ENCODE measurements at regions not wholly inside any gene's neighbourhood (a gene's known extent, or its start where the extent isn't known, plus 50 kb on each side); places are given as distances from the start of the nearest gene placed in this dataset.
"Not testable (repeated sequence)": the region's sequence is repeated elsewhere in the genome, so short reads cannot be mapped to it uniquely, and the experiment has no call there.

GRCh38 chr9:25850803-25851202 is 172.6 kb upstream of the TUSC1 start:
- no peak for DNase-seq

DNA sequence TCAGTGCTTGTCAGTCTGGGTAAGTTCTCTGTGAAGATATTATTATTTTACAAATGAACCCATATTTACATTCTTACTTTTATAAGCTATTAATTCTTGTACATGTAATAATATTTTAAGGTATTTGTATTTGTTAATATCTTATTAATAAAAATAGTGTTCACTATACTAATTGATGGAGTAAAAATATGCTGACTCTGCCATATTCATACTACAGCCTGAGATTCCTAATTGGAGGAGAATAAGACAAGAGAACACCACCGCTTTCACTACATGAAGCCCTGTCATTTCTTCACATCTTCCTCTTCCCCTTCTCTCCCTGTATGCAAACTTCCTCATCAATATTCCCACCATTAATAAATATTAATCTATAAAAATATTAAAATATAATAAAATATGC is 167.6 kb upstream of the TUSC1 start:
- no peak for DNase-seq

DNA sequence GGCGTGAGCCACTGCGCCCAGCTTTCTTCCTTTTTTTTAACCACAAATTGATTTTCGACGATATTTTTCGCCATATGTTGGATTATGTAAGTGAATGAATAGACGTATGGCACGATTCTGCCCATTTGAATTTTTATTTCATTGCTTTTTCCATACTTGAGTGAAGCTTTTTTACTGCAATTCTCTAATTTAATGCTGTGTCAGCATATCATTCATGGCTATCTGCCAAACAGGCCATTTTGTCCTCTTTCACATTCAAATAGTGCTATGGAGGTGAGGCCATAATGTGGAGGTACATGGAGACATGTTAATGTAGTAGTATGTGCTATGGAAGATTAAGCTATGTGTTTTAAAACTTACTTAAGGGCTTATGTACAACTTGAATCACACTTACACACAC is 152.1 kb upstream of the TUSC1 start:
- DNase-seq, result no peak

DNA sequence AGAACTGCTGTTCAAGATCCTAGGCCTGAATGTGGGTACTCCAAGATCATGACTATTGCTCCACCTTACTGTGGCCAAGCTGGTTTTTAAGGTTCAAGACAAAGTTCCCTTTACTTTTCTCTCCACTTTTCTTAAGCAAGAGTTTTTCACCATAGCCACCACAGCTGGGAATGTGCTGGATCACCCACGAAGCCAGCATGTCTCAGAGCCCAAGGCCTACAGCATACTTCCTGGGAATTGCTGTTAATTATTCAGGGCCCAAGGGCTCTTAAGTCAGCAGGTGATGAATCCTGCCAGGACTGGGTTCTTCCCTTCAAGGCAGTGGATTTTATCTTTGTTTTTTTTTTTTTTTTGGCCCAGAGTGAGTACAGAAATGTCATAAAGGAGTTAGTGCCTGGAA is 149.4 kb upstream of the TUSC1 start:
- no peak for DNase-seq

DNA sequence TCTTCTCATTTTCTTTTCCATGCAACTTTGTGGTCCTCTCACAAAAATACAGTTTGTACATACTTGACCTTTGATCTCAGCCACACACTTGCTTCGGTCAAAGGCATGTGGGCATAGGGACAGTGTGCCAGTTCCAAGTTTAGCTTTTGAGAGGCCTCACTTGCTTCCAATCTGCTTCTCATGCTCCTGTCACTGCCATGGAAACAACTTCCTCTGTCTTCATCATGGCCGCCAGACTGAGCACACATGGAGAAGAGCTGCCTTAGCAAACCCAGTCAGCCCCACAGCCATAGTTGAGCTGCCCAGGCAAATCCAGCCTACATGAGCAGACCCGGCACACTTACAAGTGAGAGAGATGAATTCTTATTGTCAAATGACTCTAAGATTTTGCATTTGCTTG is 138.2 kb upstream of the TUSC1 start:
- no peak for DNase-seq

DNA sequence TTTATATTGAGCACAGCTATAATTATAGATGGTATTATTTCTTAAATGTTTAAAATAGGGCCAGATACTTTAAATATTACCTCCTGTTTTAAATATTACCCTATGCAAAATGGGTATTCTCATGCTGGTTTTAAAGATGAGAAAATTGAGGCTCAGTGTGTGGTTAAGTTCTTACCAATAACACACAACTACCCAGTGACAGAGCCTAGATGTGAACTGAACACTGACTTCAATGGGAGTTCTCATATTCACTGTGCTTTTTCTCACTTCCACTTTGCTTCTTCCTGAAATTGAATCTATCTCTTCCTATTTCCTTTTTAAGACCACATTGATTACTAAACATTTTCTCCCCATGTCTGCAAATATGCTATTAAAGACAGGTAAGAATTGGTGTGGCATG is 135.8 kb upstream of the TUSC1 start:
- no peak for DNase-seq

- DNase-seq, result no peak
Measured at GRCh38 chr9:25813478-25813877, 135.2 kb upstream of the TUSC1 start.

- no peak for DNase-seq
Measured at GRCh38 chr9:25808554-25808953, 130.3 kb upstream of the TUSC1 start.

- DNase-seq, result no peak
Measured at GRCh38 chr9:25804856-25805255, 126.6 kb upstream of the TUSC1 start.

- DNase-seq, result not testable (repeated sequence)
Measured at GRCh38 chr9:25801989-25802388, 123.7 kb upstream of the TUSC1 start.

- DNase-seq, result no peak
Measured at GRCh38 chr9:25773805-25774204, 95.6 kb upstream of the TUSC1 start.

DNA sequence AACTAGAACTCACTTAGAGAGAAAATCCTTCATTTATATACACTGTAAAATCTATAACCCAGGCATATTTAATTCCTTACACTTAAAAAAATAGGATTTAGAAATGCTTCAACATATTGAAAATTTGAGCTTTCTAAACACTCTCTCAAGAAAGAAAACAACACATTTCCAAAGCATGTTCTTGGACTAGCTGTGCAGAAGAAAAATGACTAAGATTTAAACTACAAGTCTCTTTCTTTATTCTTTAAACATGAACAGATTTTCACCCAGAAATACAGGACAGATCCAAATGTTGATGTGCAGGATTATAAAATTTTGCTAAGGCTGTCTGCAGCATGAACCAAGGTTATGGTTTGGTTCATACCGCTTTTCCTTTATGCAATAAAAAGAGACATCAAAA is 77.7 kb upstream of the TUSC1 start:
- no peak for DNase-seq

DNA sequence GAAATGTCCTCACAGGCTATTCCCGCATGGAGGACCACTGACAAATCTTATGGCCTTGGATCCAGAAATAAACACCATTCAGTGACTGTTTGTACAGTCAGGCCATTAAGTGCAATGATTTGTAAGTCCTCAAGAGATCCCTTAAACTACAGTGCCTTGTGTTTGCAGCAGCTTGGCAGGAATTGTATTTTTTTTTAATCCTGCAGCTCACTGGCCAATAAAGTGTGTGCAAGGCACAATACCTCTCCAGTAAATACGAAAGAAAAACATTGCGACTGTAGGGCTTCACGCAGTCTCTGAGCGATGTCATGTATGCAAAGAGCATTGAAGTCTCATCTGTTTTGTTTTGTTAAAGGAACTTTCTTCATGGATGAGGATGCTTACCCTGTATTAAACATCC is 74.2 kb upstream of the TUSC1 start:
- DNase-seq, result peak; percentile 17

DNA sequence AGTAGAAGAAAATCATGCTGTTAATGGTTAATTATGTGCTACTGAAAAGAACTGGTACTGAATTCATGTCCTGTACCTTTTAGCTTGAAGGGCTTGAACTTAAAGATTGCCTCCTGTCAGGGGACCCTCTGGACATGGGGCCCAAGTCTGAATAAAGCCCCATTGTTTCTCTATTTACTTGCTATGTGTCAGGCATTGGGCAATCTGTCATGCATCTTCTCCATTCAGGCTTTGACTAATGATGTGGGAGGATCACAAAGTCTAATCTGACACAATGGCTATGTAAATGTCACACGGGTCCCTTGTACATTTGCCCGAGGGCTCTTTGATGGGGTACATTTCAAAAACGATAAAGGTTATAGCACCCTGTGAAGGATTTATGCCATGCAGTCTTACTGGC is 64.0 kb upstream of the TUSC1 start:
- no peak for DNase-seq

- DNase-seq, result no peak
Measured at GRCh38 chr9:25733336-25733982, 55.2 kb upstream of the TUSC1 start.

DNA sequence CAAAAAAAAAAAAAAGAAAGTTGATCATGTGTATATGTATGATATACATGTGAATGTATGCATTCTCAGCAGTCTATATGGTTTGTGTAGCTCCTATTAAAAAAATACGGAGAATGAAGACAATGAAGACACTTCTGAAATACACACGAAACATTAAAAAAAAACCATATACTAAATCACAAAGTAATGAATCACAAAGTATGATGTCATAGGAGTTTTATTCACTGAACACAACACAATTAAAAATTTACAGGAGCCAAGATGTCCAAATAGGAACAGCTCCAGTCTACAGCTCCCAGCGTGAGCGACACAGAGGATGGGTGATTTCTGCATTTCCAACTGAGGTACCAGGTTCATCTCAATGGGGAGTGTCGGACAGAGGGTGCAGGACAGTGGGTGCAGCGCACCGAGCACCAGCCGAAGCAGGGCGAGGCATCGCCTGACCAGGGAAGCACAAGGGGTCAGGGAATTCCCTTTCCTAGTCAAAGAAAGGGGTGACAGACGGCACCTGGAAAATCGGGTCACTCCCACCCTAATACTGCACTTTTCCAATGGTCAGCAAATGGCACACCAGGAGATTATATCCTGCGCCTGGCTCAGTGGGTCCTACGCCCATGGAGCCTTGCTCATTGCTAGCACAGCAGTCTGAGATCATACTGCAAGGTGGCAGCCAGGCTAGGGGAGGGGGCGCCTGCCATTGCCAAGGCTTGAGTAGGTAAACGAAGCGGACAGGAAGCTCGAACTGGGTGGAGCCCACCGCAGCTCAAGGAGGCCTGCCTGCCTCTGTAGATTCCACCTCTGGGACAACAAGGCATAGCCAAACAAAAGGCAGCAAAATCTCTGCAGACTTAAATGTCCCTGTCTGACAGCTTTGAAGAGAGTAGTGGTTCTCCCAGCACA is 53.9 kb upstream of the TUSC1 start:
- DNase-seq, result not testable (repeated sequence)
